ENCODE measurements at regions not wholly inside any gene's neighbourhood (a gene's known extent, or its start where the extent isn't known, plus 50 kb on each side); places are given as distances from the start of the nearest gene placed in this dataset.

- no peaks in the 10 kb centered on the region for H3K4me1 Mint-ChIP-seq (ENCODE audit: low read depth)
- H3K4me3 Mint-ChIP-seq = no peak overlapping the region
- peaks cover 6% of the 10 kb centered on the region for H3K9me3 Mint-ChIP-seq (ENCODE audit: low read depth)
- H3K36me3 Mint-ChIP-seq = no peaks in the 10 kb centered on the region
- no peak overlapping the region for H3K27ac Mint-ChIP-seq
- no peaks in the 10 kb centered on the region for H3K27me3 Mint-ChIP-seq
Measured at GRCh38 chr6:47396401-47397069, 81.1 kb upstream of the CD2AP start.

- Mint-ChIP-seq H3K4me1 (ENCODE audit: low read depth) (no peaks in the 10 kb centered on the region), H3K27ac (no peak overlapping the region), H3K36me3 (no peaks in the 10 kb centered on the region), H3K9me3 (ENCODE audit: low read depth) (no peaks in the 10 kb centered on the region), H3K27me3 (no peaks in the 10 kb centered on the region), H3K4me3 (no peak overlapping the region)
Measured at GRCh38 chr6:47400581-47400980, 77.0 kb upstream of the CD2AP start.

DNA sequence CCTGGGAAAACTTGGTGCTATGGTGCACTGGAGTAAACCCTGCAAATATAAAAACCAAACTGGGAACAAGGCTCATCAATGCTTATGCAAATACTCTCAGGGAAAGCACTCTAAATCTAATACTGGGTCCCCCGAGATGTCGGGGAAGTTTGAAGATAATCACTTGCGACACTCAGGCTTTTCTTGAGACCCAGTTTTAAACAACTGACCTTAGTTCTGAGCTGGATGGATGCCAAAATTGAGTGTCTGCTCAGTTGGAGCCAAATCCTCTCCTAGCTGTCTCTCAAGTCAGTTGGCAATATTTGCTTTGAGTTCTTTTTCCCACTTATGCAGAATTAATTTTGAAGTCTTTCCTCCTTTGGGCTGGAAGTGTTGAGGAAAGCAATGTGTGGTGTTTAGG, 75.5 kb upstream of the CD2AP start:
- Mint-ChIP-seq H3K27ac (no peak overlapping the region), H3K4me1 (ENCODE audit: low read depth) (no peaks in the 10 kb centered on the region), H3K9me3 (ENCODE audit: low read depth) (no peaks in the 10 kb centered on the region), H3K36me3 (no peaks in the 10 kb centered on the region), H3K4me3 (no peak overlapping the region), H3K27me3 (no peaks in the 10 kb centered on the region)

- Mint-ChIP-seq H3K27me3 (no peaks in the 10 kb centered on the region), H3K36me3 (no peaks in the 10 kb centered on the region), H3K4me1 (ENCODE audit: low read depth) (no peaks in the 10 kb centered on the region), H3K27ac (no peak overlapping the region), H3K9me3 (ENCODE audit: low read depth) (no peaks in the 10 kb centered on the region), H3K4me3 (no peak overlapping the region)
Measured at GRCh38 chr6:47403056-47403455, 74.5 kb upstream of the CD2AP start.

DNA sequence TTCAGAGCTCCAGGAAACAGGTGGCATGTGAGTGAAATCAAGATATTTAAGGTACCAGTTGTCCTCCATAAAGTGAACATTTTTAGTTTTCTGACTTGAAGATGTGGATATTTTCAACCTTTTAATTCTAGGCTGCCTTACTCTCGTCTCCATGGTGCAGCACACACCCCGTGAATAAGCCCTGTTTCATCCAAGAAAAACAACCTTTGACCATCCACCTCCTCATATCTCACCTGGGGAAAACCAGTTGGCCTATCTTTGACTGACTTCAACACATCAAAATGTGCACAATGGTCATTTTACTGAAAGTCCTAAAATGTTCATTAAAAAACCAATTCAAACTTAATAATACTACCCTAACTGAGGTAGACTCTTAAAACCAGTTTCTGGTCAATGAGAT, 73.8 kb upstream of the CD2AP start:
- H3K4me1 Mint-ChIP-seq (ENCODE audit: low read depth) = no peaks in the 10 kb centered on the region

GRCh38 chr6:47404435-47404834, 73.2 kb upstream of the CD2AP start:
- H3K9me3 Mint-ChIP-seq (ENCODE audit: low read depth) = no peaks in the 10 kb centered on the region
- H3K4me1 Mint-ChIP-seq (ENCODE audit: low read depth) = no peaks in the 10 kb centered on the region
- H3K36me3 Mint-ChIP-seq = no peaks in the 10 kb centered on the region
- no peaks in the 10 kb centered on the region for H3K27me3 Mint-ChIP-seq
- no peak overlapping the region for H3K27ac Mint-ChIP-seq
- H3K4me3 Mint-ChIP-seq = no peak overlapping the region

More for the DNA sequence above, 73.8 kb upstream of the CD2AP start:
- H3K36me3 Mint-ChIP-seq = no peaks in the 10 kb centered on the region
- H3K4me3 Mint-ChIP-seq = no peak overlapping the region
- no peaks in the 10 kb centered on the region for H3K9me3 Mint-ChIP-seq (ENCODE audit: low read depth)
- H3K27me3 Mint-ChIP-seq = no peaks in the 10 kb centered on the region
- H3K27ac Mint-ChIP-seq = no peak overlapping the region

GRCh38 chr6:47405273-47405672, 72.3 kb upstream of the CD2AP start:
- no peaks in the 10 kb centered on the region for H3K36me3 Mint-ChIP-seq
- no peaks in the 10 kb centered on the region for H3K4me1 Mint-ChIP-seq (ENCODE audit: low read depth)
- no peak overlapping the region for H3K4me3 Mint-ChIP-seq
- no peaks in the 10 kb centered on the region for H3K27me3 Mint-ChIP-seq
- no peaks in the 10 kb centered on the region for H3K9me3 Mint-ChIP-seq (ENCODE audit: low read depth)
- H3K27ac Mint-ChIP-seq = no peak overlapping the region

DNA sequence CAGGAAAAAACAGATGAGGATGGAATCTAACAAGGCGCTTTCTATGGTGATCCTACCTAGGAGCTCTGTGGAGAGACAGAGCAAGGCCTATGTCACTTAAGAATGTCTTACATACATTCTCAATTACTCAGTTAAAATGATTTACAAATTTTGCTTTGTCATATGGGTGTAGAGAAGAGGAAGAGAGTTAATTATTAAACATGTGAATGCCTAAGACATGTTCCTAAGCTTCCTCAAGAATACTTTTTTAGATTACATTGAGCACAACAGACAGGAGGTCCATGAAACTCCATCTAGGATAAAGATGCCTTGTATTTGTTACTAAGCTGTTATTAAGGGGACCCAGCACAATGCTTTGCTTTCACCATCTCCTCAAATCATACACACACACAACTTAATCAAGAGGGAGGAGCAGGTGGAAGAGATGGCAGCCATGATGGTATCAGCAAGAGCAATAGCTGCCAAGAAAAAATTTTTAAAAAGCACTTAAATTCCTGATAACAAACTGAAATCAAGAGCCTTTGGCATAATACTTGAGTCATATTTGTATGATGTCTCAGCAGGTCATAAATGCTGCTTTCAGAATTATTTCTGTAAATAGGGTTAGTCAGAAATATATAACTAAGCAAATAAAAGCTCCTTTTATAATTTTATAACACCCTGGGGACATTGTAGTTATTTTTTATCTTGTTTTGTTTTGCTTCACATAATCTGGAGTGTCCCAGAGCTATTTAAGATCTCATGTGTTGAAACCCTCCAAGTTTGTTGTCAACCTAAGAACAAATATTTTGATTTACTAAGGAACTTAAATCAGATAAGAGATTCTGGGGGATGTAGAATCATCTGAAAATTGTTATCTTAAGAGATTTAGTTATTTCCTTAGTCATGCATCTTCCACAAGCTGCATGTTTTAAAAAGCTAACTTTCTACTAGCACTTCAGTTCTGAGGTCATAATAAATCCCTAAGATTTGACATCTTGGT, 70.0 kb upstream of the CD2AP start:
- Mint-ChIP-seq H3K27ac (no peak overlapping the region), H3K4me1 (ENCODE audit: low read depth) (no peaks in the 10 kb centered on the region), H3K36me3 (no peaks in the 10 kb centered on the region), H3K27me3 (no peaks in the 10 kb centered on the region), H3K4me3 (no peak overlapping the region), H3K9me3 (ENCODE audit: low read depth) (no peaks in the 10 kb centered on the region)

GRCh38 chr6:47413752-47414422, 63.7 kb upstream of the CD2AP start:
- Mint-ChIP-seq H3K9me3 (ENCODE audit: low read depth) (no peaks in the 10 kb centered on the region), H3K27me3 (no peaks in the 10 kb centered on the region), H3K4me1 (ENCODE audit: low read depth) (peaks cover 16% of the 10 kb centered on the region), H3K4me3 (peak overlapping the region; percentile 81), H3K36me3 (no peaks in the 10 kb centered on the region), H3K27ac (peak overlapping the region; percentile 85)

DNA sequence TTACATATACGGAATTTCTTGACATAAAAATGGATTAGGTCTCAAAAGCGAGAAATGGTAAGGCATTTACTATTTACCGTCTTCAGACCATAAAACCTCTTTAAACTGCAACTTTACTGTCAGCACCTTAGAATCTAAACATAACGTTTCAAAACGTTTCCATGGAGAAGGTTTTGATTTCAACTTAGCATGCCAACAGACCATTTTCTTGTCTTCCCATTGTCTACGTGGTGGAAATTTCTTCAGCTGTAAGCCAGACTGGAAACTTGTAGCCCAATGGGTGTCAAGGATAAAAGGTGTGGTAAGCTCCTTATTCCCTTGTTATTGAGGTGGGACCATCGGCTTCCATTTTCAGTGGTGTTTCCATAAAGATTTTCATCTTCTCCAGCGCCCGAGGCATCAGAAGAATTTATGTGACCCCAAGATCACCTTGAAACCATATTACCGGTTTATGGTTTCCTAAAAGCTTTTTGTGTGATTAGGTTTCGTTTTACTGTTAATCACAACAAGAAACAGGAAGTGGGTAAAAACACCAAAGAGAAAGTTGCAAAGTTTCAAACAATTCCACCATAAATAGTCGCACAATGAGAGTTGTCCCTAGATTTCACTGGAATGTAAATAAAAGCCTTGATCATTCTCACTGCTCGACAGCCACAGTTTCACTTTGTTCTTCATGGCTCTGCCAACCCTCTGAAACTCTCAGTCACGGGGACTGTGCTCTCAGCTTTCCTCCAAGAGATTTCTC, 63.0 kb upstream of the CD2AP start:
- Mint-ChIP-seq H3K9me3 (ENCODE audit: low read depth) (no peaks in the 10 kb centered on the region), H3K4me3 (peak overlapping the region; percentile 81), H3K36me3 (no peaks in the 10 kb centered on the region), H3K27me3 (no peaks in the 10 kb centered on the region), H3K27ac (peak overlapping the region; percentile 85), H3K4me1 (ENCODE audit: low read depth) (peaks cover 16% of the 10 kb centered on the region)

DNA sequence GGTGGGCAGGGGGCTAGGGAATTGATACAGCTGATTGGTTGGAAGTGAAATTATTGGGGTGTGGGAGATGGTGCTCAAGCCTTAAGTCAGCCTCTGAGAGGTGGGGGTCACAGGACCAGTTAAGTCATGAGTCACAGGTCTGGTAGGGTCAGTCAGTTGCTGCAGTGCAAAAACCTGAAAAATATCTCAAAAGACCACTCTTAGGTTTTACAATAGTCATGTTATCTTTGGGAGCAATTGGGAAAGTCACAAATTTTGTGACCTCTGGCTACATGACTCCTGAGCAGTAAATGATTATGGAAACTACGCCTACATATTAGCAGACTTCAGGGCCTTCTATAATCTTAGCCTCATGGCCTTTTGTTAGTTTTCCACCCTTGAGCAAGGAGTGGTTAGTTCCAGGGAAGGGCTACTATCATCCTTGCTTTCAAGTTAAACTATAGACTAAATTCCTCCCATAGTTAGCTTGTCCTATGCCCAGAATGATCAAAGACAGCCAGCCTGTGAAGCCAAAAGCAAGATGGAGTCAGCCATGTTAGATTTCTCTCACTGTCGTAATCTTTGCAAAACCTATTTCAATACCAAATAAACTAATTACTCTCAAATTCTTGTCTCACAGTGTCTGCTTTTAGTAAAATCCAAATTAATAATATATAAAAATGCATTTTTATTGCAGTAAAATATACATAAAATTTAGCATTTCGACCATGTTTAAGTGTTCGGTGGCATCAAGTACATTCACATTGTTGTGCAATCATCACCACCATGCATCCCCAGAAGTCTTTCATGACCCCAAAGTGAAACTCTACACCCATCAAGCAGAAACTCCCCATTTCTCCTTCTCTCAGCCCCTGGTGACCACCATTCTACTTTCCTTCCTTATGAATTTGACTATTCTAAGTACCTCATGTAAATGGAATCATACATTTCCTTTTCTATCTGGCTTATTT, 60.9 kb upstream of the CD2AP start:
- Mint-ChIP-seq H3K9me3 (ENCODE audit: low read depth) (no peaks in the 10 kb centered on the region), H3K27me3 (no peaks in the 10 kb centered on the region), H3K27ac (peak overlapping the region; percentile 46), H3K36me3 (no peaks in the 10 kb centered on the region), H3K4me3 (no peak overlapping the region), H3K4me1 (ENCODE audit: low read depth) (peaks cover 16% of the 10 kb centered on the region)

DNA sequence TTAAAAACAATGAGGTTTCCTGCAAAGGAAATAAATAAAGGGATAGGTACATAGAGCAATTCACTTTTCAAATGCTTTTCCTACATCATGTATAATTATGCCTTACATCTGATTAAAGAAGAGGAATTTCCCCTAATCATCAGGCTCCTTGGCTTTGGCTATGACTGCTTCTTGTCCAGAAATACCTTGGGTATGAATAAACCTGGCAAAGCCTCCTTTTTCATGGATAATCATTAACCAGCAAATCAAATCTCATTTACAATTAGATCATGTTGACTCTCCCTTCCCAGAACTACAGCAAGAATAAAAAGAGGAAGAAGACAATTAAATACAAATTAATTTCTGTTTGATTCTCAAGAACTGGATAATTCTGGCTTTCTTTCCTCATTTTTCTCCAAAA, 58.0 kb upstream of the CD2AP start:
- no peaks in the 10 kb centered on the region for H3K36me3 Mint-ChIP-seq
- no peak overlapping the region for H3K4me3 Mint-ChIP-seq
- no peak overlapping the region for H3K27ac Mint-ChIP-seq
- no peaks in the 10 kb centered on the region for H3K9me3 Mint-ChIP-seq (ENCODE audit: low read depth)
- H3K4me1 Mint-ChIP-seq (ENCODE audit: low read depth) = peaks cover 7% of the 10 kb centered on the region
- H3K27me3 Mint-ChIP-seq = no peaks in the 10 kb centered on the region

GRCh38 chr6:47420394-47421371, 56.9 kb upstream of the CD2AP start:
- no peaks in the 10 kb centered on the region for H3K36me3 Mint-ChIP-seq
- no peaks in the 10 kb centered on the region for H3K9me3 Mint-ChIP-seq (ENCODE audit: low read depth)
- no peak overlapping the region for H3K4me3 Mint-ChIP-seq
- H3K4me1 Mint-ChIP-seq (ENCODE audit: low read depth) = no peaks in the 10 kb centered on the region
- no peak overlapping the region for H3K27ac Mint-ChIP-seq
- H3K27me3 Mint-ChIP-seq = no peaks in the 10 kb centered on the region

Data from activated naive CD8-positive, alpha-beta T cell (primary cell).